Sigmoid colon (tissue), 6 donors: ENCODE measurements at regions not wholly inside any gene's neighbourhood (a gene's known extent, or its start where the extent isn't known, plus 50 kb on each side); places are given as distances from the start of the nearest gene placed in this dataset.
"Not testable (repeated sequence)": the region's sequence is repeated elsewhere in the genome, so short reads cannot be mapped to it uniquely, and the experiment has no call there.

Source experiments
- DNase-seq: peaks from one replicate; pipeline ENCODE4 v3.0.0-alpha.2; 2019
- H3K27ac ChIP-seq, 4 donors: fragments of 200-600 bp; sonication (generic); one replicate each; pipeline ENCODE4 v1.5.1; 2016 to 2019; ENCODE audit warnings: mild to moderate bottlenecking in 1 of 4
- H3K27me3 ChIP-seq, 3 donors: fragments of 200-600 bp; sonication (generic); one replicate each; pipeline ENCODE4 v1.5.1; 2019; ENCODE audit warnings: mild to moderate bottlenecking in 1 of 3
- H3K36me3 ChIP-seq, 4 donors: fragments of 200-600 bp; sonication (generic); one replicate each; pipeline ENCODE4 v1.5.1; 2016 to 2019
- H3K4me1 ChIP-seq, 4 donors: fragments of 200-600 bp; sonication (generic); one replicate each; pipeline ENCODE4 v1.5.1; 2017 to 2019
- H3K4me3 ChIP-seq, 4 donors: fragments of 200-600 bp; sonication (generic); one replicate each; pipeline ENCODE4 v1.5.1; 2017 to 2019; ENCODE audit warnings: mild to moderate bottlenecking in 2 of 4, moderate library complexity in 1 of 4
- H3K9me3 ChIP-seq, 4 donors: fragments of 200-600 bp in 3 of 4; sonication (generic) in 3 of 4; one replicate each; pipeline versions ENCODE4 v1.5.1 to v1.6.1; 2013 to 2019
- EP300 ChIP-seq, 4 donors: sonication (generic); formaldehyde crosslinking; IDR thresholded peaks; one replicate each; pipeline ENCODE4 v1.6.1; 2017; ENCODE audit warnings: antibody characterized with exemption in 4 of 4
- POLR2A ChIP-seq, 2 donors: fragments of 450-650 bp; IDR thresholded peaks; one replicate each; pipeline ENCODE4 v1.6.1; 2016; ENCODE audit warnings: antibody characterized with exemption in 2 of 2, mild to moderate bottlenecking in 2 of 2, moderate library complexity in 2 of 2
- POLR2AphosphoS5 ChIP-seq, 4 donors: sonication (generic); formaldehyde crosslinking; IDR thresholded peaks; one replicate each; pipeline ENCODE4 v1.6.1; 2017; ENCODE audit warnings: antibody characterized with exemption in 4 of 4
- WGBS, 2 donors: extraction: QIAGEN DNeasy Blood & Tissue Kit; methylation state at CpG; one replicate each; pipeline ENCODE4 v1.1.7; 2013; 5-methylcytosine and 5-hydroxymethylcytosine counted together
- intact Hi-C: fragments of 100-400 bp; cut with DNase I; formaldehyde crosslinking; loops from one replicate; pipeline ENCODE4 v1.15.1; 2023
- TF ChIP-seq, protein P1 (sequence below), 4 experiments: fragments of 450-650 bp in 3 of 4; fragments of 200-600 bp in 1 of 4; IDR thresholded peaks; one replicate each; pipeline ENCODE4 v1.5.1; 2016 to 2019; ENCODE audit warnings: antibody characterized with exemption in 4 of 4, mild to moderate bottlenecking in 3 of 4, moderate library complexity in 2 of 4
- donor health status: healthy with polysubstance abuse.
- donor health status: healthy.

DNA sequence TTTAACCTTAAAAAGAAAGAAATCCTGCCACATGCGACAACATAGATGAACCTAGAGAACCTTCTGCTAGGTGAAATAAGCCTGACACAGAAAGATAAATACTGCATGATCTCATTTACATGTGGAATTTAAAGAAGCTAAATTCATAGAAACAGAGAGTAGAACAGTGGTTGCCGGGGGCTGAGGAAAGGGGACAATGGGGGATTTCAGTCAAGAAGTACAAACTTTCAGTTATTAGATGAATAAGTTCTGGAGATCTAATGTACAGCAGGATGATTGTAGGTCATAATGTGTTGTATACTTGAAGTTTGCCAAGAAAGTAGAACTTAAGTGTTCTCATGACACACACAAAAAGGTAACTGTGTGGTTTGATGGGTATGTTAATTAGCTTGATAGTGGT, 204.3 kb upstream of the PRSS16 start:
- no peak overlapping the region for H3K27ac ChIP-seq
- no peak for DNase-seq
- 92 to 94% methylated on average over 2 of the region's 2 CpGs for WGBS, 2 donors
- no peaks in the 10 kb centered on the region for H3K27me3 ChIP-seq
- intact Hi-C loops = no loop called here
- H3K36me3 ChIP-seq = no peaks in the 10 kb centered on the region
- TF ChIP-seq EP300 (IDR thresholded peaks at IDR 0.05) = no peak
- no peaks in the 10 kb centered on the region for H3K4me1 ChIP-seq
- H3K9me3 ChIP-seq = no peaks in the 10 kb centered on the region
- H3K4me3 ChIP-seq = no peak overlapping the region

DNA sequence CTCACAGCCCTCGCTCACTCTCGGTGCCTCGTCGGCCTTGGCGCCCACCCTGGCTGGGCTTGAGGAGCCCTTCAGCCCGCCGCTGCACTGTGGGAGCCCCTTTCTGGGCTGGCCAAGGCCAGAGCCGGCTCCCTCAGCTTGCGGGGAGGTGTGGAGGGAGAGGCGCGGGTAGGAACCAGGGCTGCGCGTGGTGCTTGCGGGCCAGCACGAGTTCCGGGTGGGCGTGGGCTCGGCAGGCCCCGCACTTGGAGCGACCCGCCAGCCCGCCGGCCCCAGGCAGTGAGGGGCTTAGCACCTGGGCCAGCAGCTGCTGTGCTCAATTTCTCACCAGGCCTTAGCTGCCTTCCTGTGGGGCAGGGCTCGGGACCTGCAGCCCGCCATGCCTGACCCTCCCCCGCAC, 202.4 kb upstream of the PRSS16 start:
- H3K27ac ChIP-seq, intact Hi-C loops, H3K4me1 ChIP-seq, H3K36me3 ChIP-seq, H3K9me3 ChIP-seq, DNase-seq, H3K27me3 ChIP-seq, H3K4me3 ChIP-seq: not testable (repeated sequence)
- 95 to 97% methylated on average over 26 of the region's 26 CpGs for WGBS, 2 donors

DNA sequence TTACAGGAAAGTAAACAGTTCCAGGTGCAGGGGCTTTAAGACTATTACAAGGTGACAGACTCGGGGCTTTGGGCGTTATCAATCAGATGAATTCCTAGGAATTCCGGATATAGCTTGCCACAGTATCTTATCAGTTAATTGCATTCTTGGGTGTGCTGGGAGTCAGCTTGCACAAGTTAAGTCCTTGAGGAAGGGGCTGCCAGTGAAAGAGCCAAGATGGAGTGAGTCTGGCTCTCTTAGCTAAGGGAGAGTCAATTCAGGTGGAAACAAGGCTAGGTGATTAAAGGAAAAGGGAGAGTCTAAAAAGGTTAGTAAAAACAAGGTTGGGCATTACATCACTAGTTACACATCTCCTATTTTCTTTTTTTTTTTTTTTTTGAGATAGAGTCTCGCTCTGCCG, 199.8 kb upstream of the PRSS16 start:
- H3K36me3 ChIP-seq, H3K27me3 ChIP-seq, intact Hi-C loops, H3K9me3 ChIP-seq, H3K27ac ChIP-seq, H3K4me3 ChIP-seq, DNase-seq, H3K4me1 ChIP-seq: not testable (repeated sequence)
- WGBS, 2 donors = 14 to 33% methylated on average over 3 to 4 of the region's 5 CpGs

DNA sequence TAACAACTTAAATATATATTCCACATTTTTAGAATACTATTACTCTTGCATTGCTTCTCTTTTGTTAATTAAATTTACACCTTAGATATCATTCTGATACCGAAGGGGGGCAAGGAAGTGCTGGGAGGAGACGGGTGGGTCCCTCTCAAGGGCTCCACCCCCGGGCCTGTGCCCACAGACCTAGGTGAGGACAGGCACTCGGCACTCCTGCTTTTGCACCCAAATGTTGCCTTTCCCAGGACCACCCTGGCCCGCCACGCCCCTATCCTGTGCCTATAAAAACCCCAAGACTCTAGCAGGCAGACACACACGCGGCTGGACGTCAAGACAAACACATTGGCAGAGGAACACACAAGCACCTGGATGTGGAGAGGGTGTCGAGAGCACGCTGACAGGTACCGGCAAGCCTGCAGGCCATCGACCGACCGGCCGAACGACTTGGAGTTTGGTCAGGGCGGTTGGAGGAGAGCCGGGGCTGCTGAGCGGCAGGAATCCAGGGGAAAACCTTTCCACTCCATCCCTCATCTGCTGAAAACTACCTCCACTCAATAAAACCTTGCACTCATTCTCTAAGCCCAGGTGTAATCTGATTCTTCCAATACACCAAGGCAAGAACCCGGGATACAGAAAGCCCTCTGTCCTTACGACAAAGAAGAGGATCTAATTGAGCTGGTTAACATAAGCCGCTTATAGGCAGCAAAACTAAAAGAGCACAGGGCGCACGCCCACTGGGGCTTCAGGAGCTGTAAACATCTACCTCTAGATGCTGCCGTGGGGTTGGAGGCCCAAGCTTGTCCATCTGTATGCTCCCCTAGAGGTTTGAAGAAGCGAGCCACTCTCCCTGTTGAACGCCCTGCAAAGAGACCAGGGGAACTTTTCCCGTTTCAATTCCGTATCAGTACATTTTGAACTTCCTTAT, 197.4 kb upstream of the PRSS16 start:
- peaks cover 0 to 4% (median 0%) of the 10 kb centered on the region in 3 donors for H3K27me3 ChIP-seq
- H3K36me3 ChIP-seq = no peaks in the 10 kb centered on the region
- H3K4me3 ChIP-seq = no peak overlapping the region
- H3K9me3 ChIP-seq = no peaks in the 10 kb centered on the region
- no peak for DNase-seq
- 64 to 79% methylated on average over 30 of the region's 30 CpGs for WGBS, 2 donors
- H3K4me1 ChIP-seq = no peaks in the 10 kb centered on the region
- no peak for TF ChIP-seq POLR2A (IDR thresholded peaks at IDR 0.05)
- no peak for TF ChIP-seq POLR2AphosphoS5 (IDR thresholded peaks at IDR 0.05)
- TF ChIP-seq EP300 (IDR thresholded peaks at IDR 0.05) = no peak
- TF ChIP-seq, protein P1, sequence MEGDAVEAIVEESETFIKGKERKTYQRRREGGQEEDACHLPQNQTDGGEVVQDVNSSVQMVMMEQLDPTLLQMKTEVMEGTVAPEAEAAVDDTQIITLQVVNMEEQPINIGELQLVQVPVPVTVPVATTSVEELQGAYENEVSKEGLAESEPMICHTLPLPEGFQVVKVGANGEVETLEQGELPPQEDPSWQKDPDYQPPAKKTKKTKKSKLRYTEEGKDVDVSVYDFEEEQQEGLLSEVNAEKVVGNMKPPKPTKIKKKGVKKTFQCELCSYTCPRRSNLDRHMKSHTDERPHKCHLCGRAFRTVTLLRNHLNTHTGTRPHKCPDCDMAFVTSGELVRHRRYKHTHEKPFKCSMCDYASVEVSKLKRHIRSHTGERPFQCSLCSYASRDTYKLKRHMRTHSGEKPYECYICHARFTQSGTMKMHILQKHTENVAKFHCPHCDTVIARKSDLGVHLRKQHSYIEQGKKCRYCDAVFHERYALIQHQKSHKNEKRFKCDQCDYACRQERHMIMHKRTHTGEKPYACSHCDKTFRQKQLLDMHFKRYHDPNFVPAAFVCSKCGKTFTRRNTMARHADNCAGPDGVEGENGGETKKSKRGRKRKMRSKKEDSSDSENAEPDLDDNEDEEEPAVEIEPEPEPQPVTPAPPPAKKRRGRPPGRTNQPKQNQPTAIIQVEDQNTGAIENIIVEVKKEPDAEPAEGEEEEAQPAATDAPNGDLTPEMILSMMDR (IDR thresholded peaks at IDR 0.05) = no peak
- intact Hi-C loops = no loop called here
- H3K27ac ChIP-seq = no peak overlapping the region

DNA sequence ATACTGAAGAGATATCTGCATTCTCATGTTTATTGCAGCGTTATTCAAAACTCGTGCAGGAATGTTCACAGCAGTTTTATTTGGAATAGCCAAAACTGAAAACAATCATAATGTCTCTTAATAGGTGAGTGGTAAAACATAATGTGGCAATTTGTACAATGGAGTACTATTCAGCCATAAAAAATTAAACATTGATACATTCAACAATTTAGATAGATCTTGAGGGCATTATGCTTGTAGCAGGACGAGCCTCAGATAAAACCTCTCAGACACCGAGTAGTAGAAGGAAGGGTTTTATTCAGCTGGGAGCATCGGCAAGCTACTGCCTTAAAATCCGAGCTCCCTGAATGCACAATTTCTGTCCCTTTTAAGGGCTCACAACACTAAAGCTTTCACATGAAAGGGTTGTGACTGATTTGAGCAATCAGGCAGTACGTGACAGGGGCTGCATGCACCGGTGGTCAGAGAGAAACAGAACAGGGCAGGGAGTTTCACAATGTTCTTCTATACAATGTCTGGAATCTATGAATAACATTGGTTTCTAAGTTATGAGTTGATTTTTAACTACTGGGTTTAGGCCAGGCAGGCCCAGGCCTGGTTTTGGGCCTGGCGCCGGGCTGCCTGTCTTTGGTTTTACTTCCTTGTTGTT, 195.3 kb upstream of the PRSS16 start:
- H3K9me3 ChIP-seq, H3K36me3 ChIP-seq, intact Hi-C loops, H3K4me3 ChIP-seq, H3K4me1 ChIP-seq, DNase-seq, H3K27ac ChIP-seq, H3K27me3 ChIP-seq: not testable (repeated sequence)
- WGBS, 2 donors = 86% methylated on average over 10 of the region's 10 CpGs

DNA sequence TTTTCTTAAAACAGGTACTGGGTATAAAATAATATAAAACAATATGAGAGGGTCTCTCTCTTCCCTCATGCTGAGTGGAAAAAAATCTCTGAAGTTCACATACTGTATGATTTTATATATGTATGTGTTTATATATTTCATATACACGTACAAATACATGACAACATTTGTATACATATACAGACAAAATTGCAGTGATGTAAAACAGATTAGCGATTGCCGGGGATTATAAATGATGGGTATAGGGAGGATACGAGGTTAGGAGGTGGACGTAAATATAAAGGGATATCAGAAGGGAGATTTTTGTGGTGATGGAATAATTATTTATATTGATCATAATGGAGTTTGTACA, 194.8 kb upstream of the PRSS16 start:
- Histone ChIP-seq H3K9me3 (no peaks in the 10 kb centered on the region), H3K4me1 (no peaks in the 10 kb centered on the region), H3K27ac (no peak overlapping the region), H3K4me3 (no peak overlapping the region), H3K27me3 (peaks cover 0 to 4% (median 0%) of the 10 kb centered on the region in 3 donors), H3K36me3 (no peaks in the 10 kb centered on the region)
- intact Hi-C loops = no loop called here
- TF ChIP-seq POLR2A (IDR thresholded peaks at IDR 0.05) (no peak), POLR2AphosphoS5 (IDR thresholded peaks at IDR 0.05) (no peak), EP300 (IDR thresholded peaks at IDR 0.05) (no peak)
- TF ChIP-seq, protein P1 (IDR thresholded peaks at IDR 0.05) = no peak
- no peak for DNase-seq
- 77 to 85% methylated on average over 5 of the region's 5 CpGs for WGBS, 2 donors

DNA sequence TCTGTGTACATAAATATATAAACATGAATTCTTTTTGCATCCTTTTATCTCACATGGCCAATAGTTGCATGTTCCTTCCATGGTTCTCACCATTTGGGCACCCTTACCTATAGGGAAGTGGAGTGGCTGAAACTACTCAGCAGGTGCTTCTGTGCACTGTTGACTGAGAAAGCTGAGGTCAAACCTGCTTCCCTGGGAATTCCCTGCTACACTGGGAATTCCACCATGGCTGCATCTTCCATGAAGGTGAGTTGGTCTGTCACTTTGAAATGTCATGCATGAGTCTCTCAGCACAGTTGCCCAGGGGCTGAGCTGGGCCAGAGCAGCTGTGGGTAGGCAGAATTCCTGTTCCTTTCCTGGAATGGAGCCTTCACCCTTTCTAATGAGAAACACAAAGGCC, 193.8 kb upstream of the PRSS16 start:
- Histone ChIP-seq H3K4me3 (no peak overlapping the region), H3K4me1 (no peaks in the 10 kb centered on the region), H3K27me3 (peaks cover 0 to 4% (median 0%) of the 10 kb centered on the region in 3 donors), H3K36me3 (no peaks in the 10 kb centered on the region), H3K27ac (no peak overlapping the region), H3K9me3 (no peaks in the 10 kb centered on the region)
- no peak for TF ChIP-seq EP300 (IDR thresholded peaks at IDR 0.05)
- TF ChIP-seq, protein P1 (IDR thresholded peaks at IDR 0.05) = no peak
- no peak for TF ChIP-seq POLR2AphosphoS5 (IDR thresholded peaks at IDR 0.05)
- no peak for TF ChIP-seq POLR2A (IDR thresholded peaks at IDR 0.05)
- DNase-seq = no peak
- intact Hi-C loops = no loop called here
